Chondrocyte (in vitro differentiated cells): ENCODE measurements at regions not wholly inside any gene's neighbourhood (a gene's known extent, or its start where the extent isn't known, plus 50 kb on each side); places are given as distances from the start of the nearest gene placed in this dataset.

Experiments used
- DNase-seq: peaks from one replicate; pipeline ENCODE4 v3.0.0; 2021; ENCODE audit warnings: mixed read lengths, low spot score
- H3K27ac Mint-ChIP-seq: one replicate; pipeline ENCODE4 v1.8.0; 2021; ENCODE audit warnings: mild to moderate bottlenecking, moderate library complexity, mixed read lengths; ENCODE audit not compliant: unreplicated experiment
- H3K27me3 Mint-ChIP-seq: 2 replicates; pipeline ENCODE4 v1.8.0; 2021; ENCODE audit warnings: low read depth, mixed read lengths
- H3K36me3 Mint-ChIP-seq: 2 replicates; pipeline ENCODE4 v1.8.0; 2021; ENCODE audit warnings: low read depth, mixed read lengths
- H3K4me1 Mint-ChIP-seq: 2 replicates; pipeline ENCODE4 v1.8.0; 2021; ENCODE audit warnings: low read depth, mild to moderate bottlenecking, mixed read lengths
- H3K4me3 Mint-ChIP-seq: one replicate; pipeline ENCODE4 v1.8.0; 2021; ENCODE audit warnings: mild to moderate bottlenecking, moderate library complexity, mixed read lengths; ENCODE audit not compliant: unreplicated experiment
- H3K9me3 Mint-ChIP-seq: 2 replicates; pipeline ENCODE4 v1.8.0; 2021; ENCODE audit warnings: low read depth, mixed read lengths
- TF ChIP-seq, protein P1 (sequence below): fragments of 200-600 bp; sonication (generic); IDR thresholded peaks from 2 replicates; pipeline ENCODE4 v1.5.0; 2021; ENCODE audit warnings: antibody characterized with exemption, mild to moderate bottlenecking, moderate library complexity

DNA sequence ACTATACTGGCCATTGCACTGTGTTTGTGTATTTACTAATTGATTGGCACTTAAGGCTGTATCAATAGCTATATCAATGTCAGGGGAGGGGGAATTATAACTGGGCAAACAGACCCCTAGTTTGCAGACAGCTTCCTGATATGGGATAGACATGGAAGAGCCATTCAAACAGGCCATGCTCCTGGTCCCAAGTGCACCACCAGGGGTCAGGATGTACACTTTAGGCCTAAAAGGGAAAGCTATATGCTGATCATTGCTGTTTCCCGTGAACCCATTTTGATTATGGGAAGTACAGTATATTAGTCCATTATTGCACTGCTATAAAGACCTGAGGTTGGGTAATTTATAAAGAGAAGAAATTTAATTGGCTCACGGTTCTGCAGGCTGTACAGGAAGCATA lies 124.9 kb upstream of the BACE2 start:
- H3K36me3 Mint-ChIP-seq = no peaks in the 10 kb centered on the region
- no peak for DNase-seq
- H3K9me3 Mint-ChIP-seq = no peaks in the 10 kb centered on the region
- TF ChIP-seq, protein P1, sequence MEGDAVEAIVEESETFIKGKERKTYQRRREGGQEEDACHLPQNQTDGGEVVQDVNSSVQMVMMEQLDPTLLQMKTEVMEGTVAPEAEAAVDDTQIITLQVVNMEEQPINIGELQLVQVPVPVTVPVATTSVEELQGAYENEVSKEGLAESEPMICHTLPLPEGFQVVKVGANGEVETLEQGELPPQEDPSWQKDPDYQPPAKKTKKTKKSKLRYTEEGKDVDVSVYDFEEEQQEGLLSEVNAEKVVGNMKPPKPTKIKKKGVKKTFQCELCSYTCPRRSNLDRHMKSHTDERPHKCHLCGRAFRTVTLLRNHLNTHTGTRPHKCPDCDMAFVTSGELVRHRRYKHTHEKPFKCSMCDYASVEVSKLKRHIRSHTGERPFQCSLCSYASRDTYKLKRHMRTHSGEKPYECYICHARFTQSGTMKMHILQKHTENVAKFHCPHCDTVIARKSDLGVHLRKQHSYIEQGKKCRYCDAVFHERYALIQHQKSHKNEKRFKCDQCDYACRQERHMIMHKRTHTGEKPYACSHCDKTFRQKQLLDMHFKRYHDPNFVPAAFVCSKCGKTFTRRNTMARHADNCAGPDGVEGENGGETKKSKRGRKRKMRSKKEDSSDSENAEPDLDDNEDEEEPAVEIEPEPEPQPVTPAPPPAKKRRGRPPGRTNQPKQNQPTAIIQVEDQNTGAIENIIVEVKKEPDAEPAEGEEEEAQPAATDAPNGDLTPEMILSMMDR = peak; percentile 27
- H3K27ac Mint-ChIP-seq = no peak overlapping the region
- H3K4me3 Mint-ChIP-seq = no peak overlapping the region
- no peaks in the 10 kb centered on the region for H3K4me1 Mint-ChIP-seq
- peaks cover 17% of the 10 kb centered on the region for H3K27me3 Mint-ChIP-seq

DNA sequence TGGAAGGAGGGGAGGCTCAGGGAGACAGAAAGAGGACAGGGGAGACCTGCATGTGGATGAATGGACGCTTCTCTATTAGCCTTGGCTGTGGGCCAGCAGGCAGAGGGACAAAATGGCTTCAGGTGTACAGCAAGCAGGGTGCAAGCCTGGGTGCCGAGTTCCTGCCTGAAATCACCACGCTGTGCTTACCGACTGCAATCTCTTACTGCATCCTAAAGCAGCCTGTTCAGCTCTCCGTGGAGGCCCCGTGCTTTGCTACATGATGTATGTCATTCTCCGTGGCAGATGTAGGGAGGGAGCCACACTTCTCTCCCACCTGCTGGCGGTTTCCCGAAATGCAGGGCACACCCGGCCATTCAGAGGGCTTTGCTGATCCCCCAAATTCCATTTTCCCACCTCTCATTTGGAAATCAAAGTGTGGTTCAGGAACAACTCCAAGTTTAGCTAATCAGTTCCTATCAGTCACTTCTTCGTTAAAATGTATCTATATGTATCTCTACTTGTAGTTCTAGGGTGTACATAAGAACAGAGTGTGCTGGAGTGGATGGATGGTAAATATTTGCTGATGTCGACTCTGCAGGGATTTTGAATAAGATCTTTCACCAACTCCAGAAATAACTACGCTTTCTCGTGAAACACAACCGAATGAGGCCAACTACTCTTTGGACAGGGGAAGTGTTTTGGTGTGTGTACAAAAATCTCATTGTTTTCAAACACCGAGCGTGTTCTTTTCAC lies 122.3 kb upstream of the BACE2 start:
- no peak for DNase-seq
- Mint-ChIP-seq H3K4me1 (no peaks in the 10 kb centered on the region), H3K36me3 (no peaks in the 10 kb centered on the region), H3K27ac (no peak overlapping the region), H3K4me3 (no peak overlapping the region), H3K27me3 (peaks cover 17% of the 10 kb centered on the region), H3K9me3 (no peaks in the 10 kb centered on the region)
- TF ChIP-seq, protein P1 = peak; percentile 54

DNA sequence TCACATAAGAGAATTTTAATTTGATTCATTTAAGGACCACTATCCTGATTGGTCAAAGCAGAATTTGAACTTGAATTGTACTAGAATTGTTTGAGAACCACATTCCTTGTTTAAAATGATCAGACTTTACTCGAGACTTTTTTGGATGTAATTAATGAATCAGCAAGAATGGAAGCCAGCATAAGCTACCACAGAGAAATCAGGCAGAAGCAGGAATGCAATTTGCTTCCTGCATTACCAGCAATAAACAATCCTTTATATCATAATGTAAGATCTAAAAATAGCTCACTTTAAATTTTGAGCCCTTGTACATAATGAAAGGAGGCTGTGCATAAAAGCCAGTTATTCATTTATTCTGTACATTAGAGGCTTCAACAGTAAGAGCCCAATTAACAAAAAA lies 119.8 kb upstream of the BACE2 start:
- TF ChIP-seq, protein P1 = no peak
- Mint-ChIP-seq H3K27me3 (peaks cover 17% of the 10 kb centered on the region), H3K36me3 (no peaks in the 10 kb centered on the region), H3K4me1 (no peaks in the 10 kb centered on the region), H3K27ac (no peak overlapping the region), H3K9me3 (no peaks in the 10 kb centered on the region), H3K4me3 (no peak overlapping the region)
- DNase-seq = no peak

DNA sequence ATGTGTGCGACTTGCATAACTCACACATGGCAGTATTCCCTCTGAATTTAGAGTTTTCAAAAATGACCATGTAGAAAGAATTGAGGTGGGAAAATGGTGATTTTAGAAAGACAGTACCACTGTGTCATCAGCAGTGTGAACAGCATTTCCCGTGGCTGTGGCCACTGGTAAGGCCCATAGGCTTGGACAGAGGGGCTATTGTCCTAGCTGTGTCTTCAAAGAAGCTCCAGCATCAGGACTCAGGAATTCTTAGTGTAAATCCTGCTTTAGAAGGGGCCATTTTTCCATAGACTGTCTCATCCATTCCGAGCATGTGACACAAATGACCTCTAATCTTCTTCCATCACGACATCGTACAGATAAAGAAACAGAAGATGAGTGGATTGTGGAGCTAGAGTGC lies 119.3 kb upstream of the BACE2 start:
- Mint-ChIP-seq H3K27ac (no peak overlapping the region), H3K27me3 (peaks cover 17% of the 10 kb centered on the region), H3K9me3 (no peaks in the 10 kb centered on the region), H3K4me1 (no peaks in the 10 kb centered on the region), H3K4me3 (no peak overlapping the region), H3K36me3 (no peaks in the 10 kb centered on the region)
- TF ChIP-seq, protein P1 = no peak
- no peak for DNase-seq

DNA sequence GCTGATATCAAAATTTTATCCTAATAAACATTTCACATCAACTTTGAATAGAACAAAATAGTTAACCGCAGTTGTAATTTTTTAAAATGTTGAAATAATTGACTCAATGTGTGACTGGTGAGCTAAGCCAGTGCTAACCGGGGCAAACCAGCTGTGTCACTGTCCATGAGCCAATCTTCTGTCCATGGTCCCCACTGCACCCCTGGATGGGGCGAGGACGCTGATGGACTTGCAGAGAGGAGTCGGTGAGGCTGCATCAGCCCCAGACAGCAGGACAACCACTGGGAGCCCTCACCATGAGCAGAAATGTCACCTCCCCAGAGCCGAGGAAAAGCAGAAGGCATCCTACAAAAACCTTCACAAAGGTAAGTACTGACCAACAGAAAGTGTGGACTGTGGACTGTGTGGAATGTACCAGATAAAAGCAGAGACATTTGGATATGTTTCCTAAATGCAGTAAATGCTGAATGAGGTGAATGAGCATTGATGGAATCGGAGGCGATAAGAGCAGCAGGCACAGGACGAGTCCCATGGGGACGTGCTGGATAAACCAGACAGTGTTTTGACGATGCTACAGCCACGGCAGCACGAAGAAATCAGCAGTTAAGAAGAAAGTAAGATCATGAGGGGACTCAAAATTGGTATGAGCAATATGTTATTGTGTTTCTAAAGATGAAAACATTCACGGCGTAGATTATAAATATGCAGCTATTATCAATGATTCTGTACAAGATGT lies 115.0 kb upstream of the BACE2 start:
- Mint-ChIP-seq H3K4me1 (no peaks in the 10 kb centered on the region), H3K36me3 (no peaks in the 10 kb centered on the region), H3K4me3 (no peak overlapping the region), H3K27ac (no peak overlapping the region), H3K9me3 (no peaks in the 10 kb centered on the region), H3K27me3 (no peaks in the 10 kb centered on the region)
- TF ChIP-seq, protein P1 = no peak
- DNase-seq = no peak
